IMR-90 (cell line): ENCODE measurements at regions not wholly inside any gene's neighbourhood (a gene's known extent, or its start where the extent isn't known, plus 50 kb on each side); places are given as distances from the start of the nearest gene placed in this dataset.

Experiments
- CEBPB ChIP-seq: IDR thresholded peaks from 2 replicates; pipeline ENCODE4 v1.6.1; 2012; ENCODE audit warnings: low read depth, low read length, improper control_type of control experiment
- ELK1 ChIP-seq: fragments of 150-350 bp; IDR thresholded peaks from 2 replicates; pipeline ENCODE4 v1.6.1; 2016; ENCODE audit warnings: low read depth, mild to moderate bottlenecking, low read length, moderate library complexity, borderline replicate concordance
- FOS ChIP-seq: fragments of 150-350 bp; IDR thresholded peaks from 2 replicates; pipeline ENCODE4 v1.6.1; 2016; ENCODE audit warnings: low read depth, low read length
- MAFK ChIP-seq: IDR thresholded peaks from 2 replicates; pipeline ENCODE4 v1.6.1; 2012; ENCODE audit warnings: low read depth, low read length, improper control_type of control experiment
- MAZ ChIP-seq: IDR thresholded peaks from 2 replicates; pipeline ENCODE4 v1.6.1; 2012; ENCODE audit warnings: low read depth, mild to moderate bottlenecking, low read length, improper control_type of control experiment, moderate library complexity, borderline replicate concordance
- MXI1 ChIP-seq: IDR thresholded peaks from 2 replicates; pipeline ENCODE4 v1.6.1; 2012; ENCODE audit warnings: low read depth, mild to moderate bottlenecking, low read length, moderate library complexity, borderline replicate concordance
- NFE2L2 ChIP-seq: fragments of 150-350 bp; IDR thresholded peaks from 2 replicates; pipeline ENCODE4 v1.6.1; 2016; ENCODE audit warnings: low read depth, mild to moderate bottlenecking, low read length
- POLR2A ChIP-seq: IDR thresholded peaks from 2 replicates; pipeline ENCODE4 v1.6.1; 2012; ENCODE audit warnings: mild to moderate bottlenecking, low read depth, low read length
- RAD21 ChIP-seq: IDR thresholded peaks from 2 replicates; pipeline ENCODE4 v1.6.1; 2012; ENCODE audit warnings: low read length, improper control_type of control experiment
- RFX5 ChIP-seq: IDR thresholded peaks from 2 replicates; pipeline ENCODE4 v1.8.0; 2012; ENCODE audit warnings: low read depth, mild to moderate bottlenecking, low read length, moderate library complexity
- SMC3 ChIP-seq: fragments of 150-350 bp; IDR thresholded peaks from 2 replicates; pipeline ENCODE4 v1.6.1; 2016; ENCODE audit warnings: low read depth, mild to moderate bottlenecking, antibody characterized with exemption, low read length, moderate library complexity
- TF ChIP-seq, protein P1 (sequence below): conservative IDR thresholded peaks from 2 replicates; pipeline ENCODE4 v1.5.1; 2012; ENCODE audit warnings: mild to moderate bottlenecking, low read depth, low read length, improper control_type of control experiment
- TF ChIP-seq, protein P2 (sequence below): fragments of 150-350 bp; IDR thresholded peaks from 2 replicates; pipeline ENCODE4 v1.6.1; 2017; ENCODE audit warnings: mild to moderate bottlenecking, antibody characterized with exemption, low read length, low read depth

- no peak for TF ChIP-seq POLR2A
- TF ChIP-seq, protein P1, sequence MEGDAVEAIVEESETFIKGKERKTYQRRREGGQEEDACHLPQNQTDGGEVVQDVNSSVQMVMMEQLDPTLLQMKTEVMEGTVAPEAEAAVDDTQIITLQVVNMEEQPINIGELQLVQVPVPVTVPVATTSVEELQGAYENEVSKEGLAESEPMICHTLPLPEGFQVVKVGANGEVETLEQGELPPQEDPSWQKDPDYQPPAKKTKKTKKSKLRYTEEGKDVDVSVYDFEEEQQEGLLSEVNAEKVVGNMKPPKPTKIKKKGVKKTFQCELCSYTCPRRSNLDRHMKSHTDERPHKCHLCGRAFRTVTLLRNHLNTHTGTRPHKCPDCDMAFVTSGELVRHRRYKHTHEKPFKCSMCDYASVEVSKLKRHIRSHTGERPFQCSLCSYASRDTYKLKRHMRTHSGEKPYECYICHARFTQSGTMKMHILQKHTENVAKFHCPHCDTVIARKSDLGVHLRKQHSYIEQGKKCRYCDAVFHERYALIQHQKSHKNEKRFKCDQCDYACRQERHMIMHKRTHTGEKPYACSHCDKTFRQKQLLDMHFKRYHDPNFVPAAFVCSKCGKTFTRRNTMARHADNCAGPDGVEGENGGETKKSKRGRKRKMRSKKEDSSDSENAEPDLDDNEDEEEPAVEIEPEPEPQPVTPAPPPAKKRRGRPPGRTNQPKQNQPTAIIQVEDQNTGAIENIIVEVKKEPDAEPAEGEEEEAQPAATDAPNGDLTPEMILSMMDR: no peak
- no peak for TF ChIP-seq MAZ
- no peak for TF ChIP-seq NFE2L2
- TF ChIP-seq, protein P2, sequence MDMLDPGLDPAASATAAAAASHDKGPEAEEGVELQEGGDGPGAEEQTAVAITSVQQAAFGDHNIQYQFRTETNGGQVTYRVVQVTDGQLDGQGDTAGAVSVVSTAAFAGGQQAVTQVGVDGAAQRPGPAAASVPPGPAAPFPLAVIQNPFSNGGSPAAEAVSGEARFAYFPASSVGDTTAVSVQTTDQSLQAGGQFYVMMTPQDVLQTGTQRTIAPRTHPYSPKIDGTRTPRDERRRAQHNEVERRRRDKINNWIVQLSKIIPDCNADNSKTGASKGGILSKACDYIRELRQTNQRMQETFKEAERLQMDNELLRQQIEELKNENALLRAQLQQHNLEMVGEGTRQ: no peak
- no peak for TF ChIP-seq ELK1
- no peak for TF ChIP-seq FOS
- no peak for TF ChIP-seq CEBPB
- no peak for TF ChIP-seq MAFK
- no peak for TF ChIP-seq RAD21
- no peak for TF ChIP-seq RFX5
- TF ChIP-seq SMC3: no peak
- no peak for TF ChIP-seq MXI1
Observed at GRCh38 chr2:15800495-15801329, 139.6 kb upstream of the MYCN start.
